NCI-H510A (cell line): ENCODE measurements at regions not wholly inside any gene's neighbourhood (a gene's known extent, or its start where the extent isn't known, plus 50 kb on each side); places are given as distances from the start of the nearest gene placed in this dataset.
"Not testable (repeated sequence)": the region's sequence is repeated elsewhere in the genome, so short reads cannot be mapped to it uniquely, and the experiment has no call there.

ENCODE experiments used
- DNase-seq: peaks from one replicate; lab custom pipeline; 2025; lab: John Stamatoyannopoulos, UW

DNA sequence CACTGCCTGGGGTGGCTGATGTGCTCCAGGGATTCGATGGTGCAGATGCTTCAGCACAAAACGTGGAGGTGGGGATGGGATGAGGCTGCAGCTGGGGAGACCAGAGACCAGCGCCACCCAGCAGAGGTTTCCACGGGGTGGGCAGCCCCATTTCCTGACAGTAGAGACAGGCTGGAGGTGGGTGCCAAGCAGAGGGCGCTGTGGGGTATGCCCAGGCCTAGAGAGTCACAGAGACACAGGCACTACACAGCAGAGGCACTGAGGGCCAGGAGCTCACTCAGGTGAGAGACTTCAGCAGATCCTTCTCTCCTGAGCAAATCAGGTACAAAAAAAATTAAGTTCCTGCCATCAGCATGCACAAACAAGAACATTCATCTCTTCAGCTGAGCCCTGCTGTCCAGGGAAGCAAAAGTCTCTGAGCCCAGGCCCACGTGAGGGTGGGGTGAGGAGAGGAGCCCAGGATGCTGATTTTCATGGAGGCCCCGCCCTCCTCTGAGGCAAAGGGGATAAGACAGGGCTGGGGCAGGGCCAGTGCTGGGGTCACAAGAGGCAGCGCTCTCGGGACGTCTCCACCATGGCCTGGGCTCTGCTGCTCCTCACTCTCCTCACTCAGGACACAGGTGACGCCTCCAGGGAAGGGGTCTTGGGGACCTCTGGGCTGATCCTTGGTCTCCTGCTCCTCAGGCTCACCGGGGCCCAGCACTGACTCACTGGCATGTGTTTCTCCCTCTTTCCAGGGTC, 53.1 kb downstream of the GGTLC2 start:
- DNase-seq, result no peak

DNA sequence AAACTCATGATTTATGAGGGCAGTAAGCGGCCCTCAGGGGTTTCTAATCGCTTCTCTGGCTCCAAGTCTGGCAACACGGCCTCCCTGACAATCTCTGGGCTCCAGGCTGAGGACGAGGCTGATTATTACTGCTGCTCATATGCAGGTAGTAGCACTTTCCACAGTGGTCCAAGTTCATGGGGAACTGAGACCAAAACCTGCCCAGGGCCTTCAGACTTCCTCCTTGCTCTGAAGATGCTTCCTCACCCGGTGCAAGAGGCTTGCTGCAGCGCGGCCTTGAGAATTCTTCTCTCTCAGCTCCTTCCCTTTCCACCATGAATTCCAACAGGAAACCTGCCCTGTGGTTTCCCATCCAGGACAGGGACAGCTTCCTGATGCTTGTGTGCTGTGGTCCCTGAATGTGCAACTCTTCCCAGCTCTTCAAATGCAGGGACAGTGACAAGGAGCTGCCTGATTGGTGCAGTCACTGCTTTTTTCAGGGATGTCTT, 53.9 kb downstream of the GGTLC2 start:
- DNase-seq, result no peak

DNA sequence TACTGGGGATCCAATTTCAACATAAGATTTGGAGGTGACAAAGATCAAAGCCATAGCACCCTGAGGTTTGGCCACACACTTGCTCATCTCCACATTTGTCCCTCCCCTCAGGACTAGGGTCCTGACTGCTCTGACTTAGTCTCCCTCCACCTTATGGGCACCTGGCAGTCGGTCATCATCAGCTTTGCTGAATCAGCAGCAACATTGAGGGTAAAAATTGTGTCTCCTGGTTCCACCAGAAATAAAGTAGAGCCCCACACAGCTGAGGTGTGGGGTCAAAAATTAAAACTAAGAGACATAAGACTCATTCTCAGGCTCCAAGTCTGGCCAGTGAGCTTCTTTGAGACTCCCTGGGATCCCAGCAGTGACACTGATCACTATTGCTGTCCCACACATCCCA, 56.2 kb downstream of the GGTLC2 start:
- no peak for DNase-seq

DNA sequence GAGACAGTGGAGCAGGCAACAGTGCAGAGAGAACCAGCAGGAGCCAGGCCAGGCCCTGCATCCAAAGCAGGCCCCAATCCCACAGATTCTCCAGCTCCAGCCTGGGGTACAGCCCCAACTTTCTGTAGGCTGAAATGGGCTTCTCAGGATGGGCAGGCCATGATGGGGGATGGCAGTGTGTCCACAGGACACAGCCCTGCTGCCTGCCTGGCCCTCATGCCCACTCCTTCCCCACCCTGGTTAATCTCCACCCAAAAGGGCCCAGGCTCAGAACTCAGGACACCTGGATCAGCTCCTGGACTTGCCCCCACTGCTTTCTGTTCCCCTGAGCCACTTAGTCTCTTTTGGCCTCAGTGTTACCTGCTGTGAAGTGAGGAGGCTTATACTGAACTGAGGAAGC, 57.1 kb downstream of the GGTLC2 start:
- DNase-seq, result not testable (repeated sequence)

GRCh38 chr22:22702237-22703202, 58.1 kb downstream of the GGTLC2 start:
- no peak for DNase-seq

GRCh38 chr22:22703203-22703570, 58.8 kb downstream of the GGTLC2 start:
- DNase-seq, result no peak

- DNase-seq, result no peak
These were observed 59.3 kb downstream of the GGTLC2 start for GRCh38 chr22:22703715-22704114.

GRCh38 chr22:22704156-22704946, 59.9 kb downstream of the GGTLC2 start:
- no peak for DNase-seq

GRCh38 chr22:22705328-22706100, 61.1 kb downstream of the GGTLC2 start:
- no peak for DNase-seq

- DNase-seq, result no peak
These were observed 62.0 kb downstream of the GGTLC2 start for GRCh38 chr22:22706253-22706915.

DNA sequence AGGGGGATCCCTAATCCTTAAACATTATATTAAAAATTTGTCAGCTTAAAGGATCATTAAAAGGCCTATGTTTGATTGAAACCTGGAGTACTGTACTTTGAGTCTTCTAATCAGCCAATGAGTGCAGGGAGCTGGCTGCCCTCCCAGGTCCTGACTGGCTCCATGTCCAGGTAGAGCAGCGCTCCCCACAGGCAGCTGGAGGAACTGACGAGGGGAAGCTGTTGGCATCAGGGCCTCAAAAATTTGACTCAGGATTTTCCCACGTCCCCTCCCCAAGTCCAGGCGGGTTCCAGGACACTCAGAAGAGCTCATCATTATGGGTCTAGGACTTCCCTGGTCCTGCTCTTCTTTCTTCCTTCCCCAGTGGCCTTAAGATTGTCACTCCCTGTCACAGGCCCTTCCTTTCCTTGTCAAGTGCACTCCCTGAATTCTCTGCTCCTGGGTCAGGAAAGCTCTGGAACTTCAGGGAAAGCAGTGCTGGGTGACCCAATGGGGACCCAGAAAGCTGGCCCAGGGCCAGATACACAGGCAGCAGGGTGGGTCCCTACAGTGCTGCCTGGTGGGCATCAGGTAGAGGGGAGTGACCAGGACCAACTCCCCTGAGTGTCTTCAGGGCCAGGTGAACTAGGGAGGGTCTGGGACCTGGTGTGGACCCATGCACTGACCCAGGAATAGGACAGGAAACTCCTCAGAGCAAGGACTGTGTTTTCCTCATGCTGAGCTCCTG, 65.5 kb downstream of the GGTLC2 start:
- no peak for DNase-seq

GRCh38 chr22:22710719-22711531, 66.5 kb downstream of the GGTLC2 start:
- no peak for DNase-seq

GRCh38 chr22:22711532-22711913, 67.1 kb downstream of the GGTLC2 start:
- no peak for DNase-seq

DNA sequence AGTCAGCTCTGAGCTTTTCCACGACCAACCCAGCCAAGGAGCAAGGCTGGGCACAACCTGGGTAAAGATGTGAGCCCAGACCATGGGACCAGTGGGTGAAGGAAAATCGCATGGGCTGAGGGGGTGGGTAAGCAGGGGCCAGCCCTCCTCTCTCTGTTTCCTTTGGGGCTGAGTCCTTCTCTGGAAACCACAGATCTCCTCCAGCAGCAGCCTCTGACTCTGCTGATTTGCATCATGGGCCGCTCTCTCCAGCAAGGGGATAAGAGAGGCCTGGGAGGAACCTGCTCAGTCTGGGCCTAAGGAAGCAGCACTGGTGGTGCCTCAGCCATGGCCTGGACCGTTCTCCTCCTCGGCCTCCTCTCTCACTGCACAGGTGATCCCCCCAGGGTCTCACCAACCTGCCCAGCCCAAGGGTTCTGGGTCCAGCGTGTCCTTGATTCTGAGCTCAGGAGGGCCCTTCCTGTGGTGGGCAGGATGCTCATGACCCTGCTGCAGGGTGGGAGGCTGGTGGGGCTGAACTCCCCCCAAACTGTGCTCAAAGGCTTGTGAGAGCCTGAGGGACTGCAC, 67.8 kb downstream of the GGTLC2 start:
- no peak for DNase-seq

DNA sequence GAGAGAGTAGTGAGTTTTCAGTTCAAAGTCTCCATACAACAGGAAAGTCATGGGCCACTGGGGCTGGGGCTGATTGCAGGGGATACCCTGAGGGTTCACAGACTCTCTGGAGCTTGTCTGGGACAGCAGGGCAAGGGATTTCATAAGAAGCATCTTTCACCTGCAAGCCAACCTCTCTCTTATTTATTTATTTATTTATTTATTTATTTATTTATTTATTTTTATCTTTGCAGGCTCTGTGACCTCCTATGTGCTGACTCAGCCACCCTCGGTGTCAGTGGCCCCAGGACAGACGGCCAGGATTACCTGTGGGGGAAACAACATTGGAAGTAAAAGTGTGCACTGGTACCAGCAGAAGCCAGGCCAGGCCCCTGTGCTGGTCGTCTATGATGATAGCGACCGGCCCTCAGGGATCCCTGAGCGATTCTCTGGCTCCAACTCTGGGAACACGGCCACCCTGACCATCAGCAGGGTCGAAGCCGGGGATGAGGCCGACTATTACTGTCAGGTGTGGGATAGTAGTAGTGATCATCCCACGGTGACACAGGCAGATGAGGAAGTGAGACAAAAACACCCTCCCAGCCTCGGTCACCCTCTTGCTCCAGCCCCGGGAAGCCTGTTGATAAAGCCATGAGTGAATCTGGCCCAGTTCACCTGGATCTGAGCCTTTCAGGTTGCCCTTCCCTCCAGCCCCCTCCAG, 68.4 kb downstream of the GGTLC2 start:
- DNase-seq, result no peak

DNA sequence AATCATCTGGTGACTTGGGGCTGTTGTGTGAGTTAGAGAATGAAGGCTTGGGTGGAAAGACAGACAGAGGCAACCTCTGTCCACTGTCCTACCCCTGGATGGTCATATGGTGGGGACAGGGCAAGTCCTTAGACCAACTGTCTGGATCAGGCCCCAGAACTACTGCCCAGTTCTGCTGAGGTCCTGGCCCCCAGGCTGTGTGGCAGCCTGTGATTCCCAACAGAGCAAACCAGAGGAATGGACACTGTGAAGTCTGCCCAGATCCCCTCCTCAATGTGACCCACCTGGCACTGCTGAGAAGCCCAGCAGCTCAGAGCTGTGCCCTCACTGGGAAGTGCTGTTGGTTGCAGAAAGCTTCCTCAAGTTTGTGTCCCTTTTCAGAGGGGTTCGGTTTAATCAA, 69.0 kb downstream of the GGTLC2 start:
- DNase-seq, result no peak

DNA sequence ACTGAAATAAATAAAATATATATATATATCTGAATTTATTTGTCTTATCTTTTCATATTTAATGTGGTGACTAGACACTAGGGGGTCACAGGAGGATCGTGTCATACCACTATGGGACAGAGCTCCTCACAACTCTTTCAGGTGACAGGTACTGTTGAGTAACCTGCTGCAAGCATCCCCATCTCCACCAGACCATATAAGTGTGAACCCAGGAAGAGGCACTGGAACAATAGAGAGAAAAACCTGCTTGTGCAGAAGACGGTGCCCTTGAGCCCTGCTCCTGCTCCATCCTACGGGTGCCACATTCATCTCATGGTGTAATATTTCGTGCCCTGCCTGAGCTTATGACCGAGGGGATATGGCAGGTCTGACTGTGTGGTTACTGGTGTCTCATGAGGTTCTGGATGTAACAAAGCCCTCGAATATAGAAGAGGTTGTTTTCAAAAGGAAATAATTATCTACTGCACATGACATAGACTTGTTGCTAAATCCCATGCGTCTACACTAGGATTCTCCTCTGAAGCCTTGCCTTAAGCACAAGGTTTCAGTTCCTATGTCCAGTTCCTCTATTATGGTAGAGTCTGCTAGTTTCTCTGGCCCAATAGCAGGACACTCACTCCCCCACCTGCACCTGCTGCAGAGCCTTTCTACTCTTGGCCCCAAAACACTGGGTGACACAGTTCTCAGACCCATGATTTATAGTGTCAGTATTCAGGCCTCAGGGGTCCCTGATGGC, 70.4 kb downstream of the GGTLC2 start:
- DNase-seq, result no peak
